ENCODE measurements at regions not wholly inside any gene's neighbourhood (a gene's known extent, or its start where the extent isn't known, plus 50 kb on each side); places are given as distances from the start of the nearest gene placed in this dataset.

DNA sequence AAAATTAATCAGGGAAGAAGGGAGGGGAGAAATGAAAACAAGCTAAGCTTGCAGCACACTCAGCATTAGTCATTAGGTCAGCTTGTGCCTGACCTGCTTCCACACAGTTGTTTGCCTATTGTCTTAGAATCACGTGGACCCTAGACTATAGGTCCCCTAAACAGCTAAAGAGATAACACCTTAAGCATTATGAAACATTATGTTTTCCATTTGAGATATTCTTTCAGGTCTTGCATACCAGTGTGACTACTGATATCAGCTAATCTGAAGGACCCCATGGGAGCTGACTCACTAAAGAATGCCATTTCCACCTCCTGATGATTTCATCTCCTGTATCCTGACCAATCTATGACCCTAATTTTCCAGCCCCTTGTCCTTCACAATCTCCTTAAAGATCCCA is 154.1 kb upstream of the FUT8 start:
- Histone ChIP-seq H3K4me3 (no peak overlapping the region), H3K36me3 (no peaks in the 10 kb centered on the region), H3K27ac (peak overlapping the region; percentile 58 to 78 (median 66)), H3K27me3 (no peaks in the 10 kb centered on the region), H3K4me1 (peaks cover 28 to 57% (median 38%) of the 10 kb centered on the region in 4 donors), H3K9me3 (peaks cover 0 to 6% (median 2%) of the 10 kb centered on the region in 4 donors)
- peak in 2 of 3 donors; percentile 28 to 86 for TF ChIP-seq POLR2AphosphoS5 (IDR thresholded peaks at IDR 0.05)
- no peak for TF ChIP-seq POLR2A (IDR thresholded peaks at IDR 0.05)
- TF ChIP-seq, protein P1, sequence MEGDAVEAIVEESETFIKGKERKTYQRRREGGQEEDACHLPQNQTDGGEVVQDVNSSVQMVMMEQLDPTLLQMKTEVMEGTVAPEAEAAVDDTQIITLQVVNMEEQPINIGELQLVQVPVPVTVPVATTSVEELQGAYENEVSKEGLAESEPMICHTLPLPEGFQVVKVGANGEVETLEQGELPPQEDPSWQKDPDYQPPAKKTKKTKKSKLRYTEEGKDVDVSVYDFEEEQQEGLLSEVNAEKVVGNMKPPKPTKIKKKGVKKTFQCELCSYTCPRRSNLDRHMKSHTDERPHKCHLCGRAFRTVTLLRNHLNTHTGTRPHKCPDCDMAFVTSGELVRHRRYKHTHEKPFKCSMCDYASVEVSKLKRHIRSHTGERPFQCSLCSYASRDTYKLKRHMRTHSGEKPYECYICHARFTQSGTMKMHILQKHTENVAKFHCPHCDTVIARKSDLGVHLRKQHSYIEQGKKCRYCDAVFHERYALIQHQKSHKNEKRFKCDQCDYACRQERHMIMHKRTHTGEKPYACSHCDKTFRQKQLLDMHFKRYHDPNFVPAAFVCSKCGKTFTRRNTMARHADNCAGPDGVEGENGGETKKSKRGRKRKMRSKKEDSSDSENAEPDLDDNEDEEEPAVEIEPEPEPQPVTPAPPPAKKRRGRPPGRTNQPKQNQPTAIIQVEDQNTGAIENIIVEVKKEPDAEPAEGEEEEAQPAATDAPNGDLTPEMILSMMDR (IDR thresholded peaks at IDR 0.05) = no peak
- intact Hi-C loops (cut with DNase I; ENCODE audit: low total_unique reads) = no loop called here
- WGBS, 5 donors = 18 to 31% (median 21%) methylated on average over 1 of the region's 1 CpG
- DNase-seq = peak in 1 of 2 donors; percentile 70

DNA sequence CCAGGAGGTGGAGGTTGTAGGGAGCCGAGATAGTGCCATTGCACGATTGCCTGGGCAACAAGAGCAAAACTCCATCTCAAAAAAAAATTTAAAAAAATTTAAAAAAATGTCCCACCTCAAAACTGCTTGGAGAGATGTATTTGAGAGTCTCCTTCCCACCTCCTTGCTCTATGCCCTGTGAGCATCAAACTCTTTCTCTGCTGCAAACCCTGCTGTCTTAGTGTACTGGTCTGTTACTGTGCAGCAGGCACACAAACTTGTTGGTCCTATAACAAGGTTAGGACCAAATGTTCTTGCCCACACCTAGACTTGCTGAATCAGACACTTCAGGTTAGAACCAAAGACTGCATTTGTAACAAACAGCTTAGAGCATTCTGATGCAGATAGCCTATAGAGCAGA is 153.5 kb upstream of the FUT8 start:
- Histone ChIP-seq H3K9me3 (peaks cover 0 to 6% (median 2%) of the 10 kb centered on the region in 4 donors), H3K27ac (peak overlapping the region; percentile 58 to 74 (median 66)), H3K4me3 (no peak overlapping the region), H3K36me3 (no peaks in the 10 kb centered on the region), H3K27me3 (no peaks in the 10 kb centered on the region), H3K4me1 (peaks cover 28 to 60% (median 36%) of the 10 kb centered on the region in 4 donors)
- WGBS, 5 donors = 91 to 98% (median 97%) methylated on average over 2 of the region's 2 CpGs
- no peak for DNase-seq
- intact Hi-C loops (cut with DNase I; ENCODE audit: low total_unique reads) = no loop called here
- TF ChIP-seq POLR2A (IDR thresholded peaks at IDR 0.05) = no peak
- TF ChIP-seq POLR2AphosphoS5 (IDR thresholded peaks at IDR 0.05) = no peak
- TF ChIP-seq, protein P1 (IDR thresholded peaks at IDR 0.05) = no peak
- TF ChIP-seq EP300 (IDR thresholded peaks at IDR 0.05) = no peak

DNA sequence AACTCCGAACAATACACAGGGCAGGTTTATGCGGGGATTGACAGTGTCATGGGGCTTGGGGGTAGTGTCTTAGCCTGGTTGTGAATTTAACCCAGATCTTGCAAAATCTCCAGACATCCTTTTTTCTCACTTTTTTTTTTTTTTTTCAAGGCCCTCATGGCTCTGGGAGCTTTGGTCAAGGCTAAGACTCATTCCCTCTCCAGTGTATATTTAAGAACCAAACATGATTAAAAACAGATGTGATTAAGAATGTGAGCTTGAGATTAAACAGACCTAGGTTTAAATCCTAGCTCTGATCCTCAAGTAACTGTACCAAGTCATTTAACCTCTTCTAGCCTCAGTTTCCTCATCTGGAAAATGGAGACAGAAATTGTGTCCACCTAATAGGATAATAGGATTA is 151.7 kb upstream of the FUT8 start:
- WGBS, 5 donors = 77 to 94% (median 85%) methylated on average over 2 of the region's 2 CpGs
- Histone ChIP-seq H3K36me3 (no peaks in the 10 kb centered on the region), H3K4me1 (peaks cover 16 to 55% (median 24%) of the 10 kb centered on the region in 4 donors), H3K9me3 (peaks cover 0 to 6% (median 2%) of the 10 kb centered on the region in 4 donors), H3K27ac (peak overlapping the region in 4 of 5 donors; percentile 16 to 58 (median 28)), H3K27me3 (no peaks in the 10 kb centered on the region), H3K4me3 (no peak overlapping the region)
- intact Hi-C loops (cut with DNase I; ENCODE audit: low total_unique reads) = no loop called here
- TF ChIP-seq, protein P1 (IDR thresholded peaks at IDR 0.05) = no peak
- TF ChIP-seq EP300 (IDR thresholded peaks at IDR 0.05) (no peak), POLR2AphosphoS5 (IDR thresholded peaks at IDR 0.05) (no peak), POLR2A (IDR thresholded peaks at IDR 0.05) (no peak)
- DNase-seq = no peak

DNA sequence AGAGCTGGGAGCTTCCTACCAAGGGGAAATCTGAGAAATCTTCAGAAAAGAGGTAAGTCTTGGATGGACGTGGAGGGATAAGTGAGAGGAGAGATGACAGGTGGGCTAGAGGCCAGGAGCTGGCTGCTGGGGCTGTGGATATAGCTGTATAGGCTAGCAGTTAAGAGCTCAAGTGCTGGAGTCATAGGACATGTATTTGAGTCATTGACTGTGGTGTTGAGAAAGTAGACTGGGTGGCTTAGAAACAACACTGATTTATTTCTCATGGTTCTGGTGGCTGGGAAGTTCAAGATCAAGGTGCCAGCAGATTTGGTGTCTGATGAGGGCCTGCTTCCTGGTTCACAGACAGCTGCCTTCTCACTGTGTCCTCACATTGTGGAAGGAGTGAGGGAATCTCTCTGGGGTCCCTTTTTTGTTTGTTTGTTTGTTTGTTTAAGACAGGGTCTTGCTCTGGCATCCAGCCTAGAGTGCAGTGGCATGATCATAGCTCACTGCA is 151.1 kb upstream of the FUT8 start:
- no peak for DNase-seq
- Histone ChIP-seq H3K27me3 (no peaks in the 10 kb centered on the region), H3K4me1 (peaks cover 11 to 49% (median 19%) of the 10 kb centered on the region in 4 donors), H3K27ac (peak overlapping the region in 1 of 5 donors; percentile 46), H3K4me3 (no peak overlapping the region), H3K9me3 (peaks cover 0 to 6% (median 2%) of the 10 kb centered on the region in 4 donors), H3K36me3 (no peaks in the 10 kb centered on the region)
- TF ChIP-seq POLR2AphosphoS5 (IDR thresholded peaks at IDR 0.05) = no peak
- TF ChIP-seq EP300 (IDR thresholded peaks at IDR 0.05) = no peak
- TF ChIP-seq POLR2A (IDR thresholded peaks at IDR 0.05) = no peak
- TF ChIP-seq, protein P1 (IDR thresholded peaks at IDR 0.05) = no peak
- intact Hi-C loops (cut with DNase I; ENCODE audit: low total_unique reads) = no loop called here
- 88 to 98% (median 94%) methylated on average over 1 of the region's 1 CpG for WGBS, 5 donors
